ENCODE measurements at regions not wholly inside any gene's neighbourhood (a gene's known extent, or its start where the extent isn't known, plus 50 kb on each side); places are given as distances from the start of the nearest gene placed in this dataset.

DNA sequence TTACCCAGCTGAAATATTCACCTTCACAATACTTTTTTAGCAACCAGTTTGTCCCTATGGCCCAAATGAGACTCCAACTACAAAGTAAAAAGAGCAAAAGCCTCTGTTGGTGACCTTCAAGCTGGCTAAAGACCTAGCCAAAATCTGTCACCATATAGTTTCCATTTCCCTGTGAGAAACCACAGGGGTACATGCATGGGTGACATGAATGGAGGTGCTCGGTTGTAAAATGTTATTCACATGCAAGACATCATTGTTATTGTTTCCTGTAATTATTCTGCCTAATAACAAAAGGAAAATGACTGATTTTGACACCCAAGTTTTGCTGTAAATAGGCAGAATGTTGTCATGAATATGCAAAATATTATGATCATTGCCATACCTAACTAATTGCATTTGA lies 285.3 kb downstream of the ZNF608 start:
- H3K9ac ChIP-seq (ENCODE audit: low read depth in 1 of 2, low read length in 2 of 2): no peak overlapping the region

GRCh38 chr5:124460642-124461041 lies 285.8 kb downstream of the ZNF608 start:
- H3K4me3 ChIP-seq (ENCODE audit: low read length in 2 of 2): no peak overlapping the region
- no peaks in the 10 kb centered on the region for H3K36me3 ChIP-seq (ENCODE audit: control insufficient read depth in 2 of 2, insufficient read depth in 2 of 2, low read length in 2 of 2)
- no peaks in the 10 kb centered on the region for H3K27me3 ChIP-seq (ENCODE audit: control insufficient read depth in 2 of 2, insufficient read depth in 2 of 2, low read length in 2 of 2)
- no peaks in the 10 kb centered on the region for H3K9me3 ChIP-seq (ENCODE audit: control insufficient read depth in 2 of 2, low read length in 2 of 2)
- no peaks in the 10 kb centered on the region for H3K4me1 ChIP-seq (ENCODE audit: control insufficient read depth in 2 of 2, insufficient read depth in 2 of 2, low read length in 2 of 2)
- no peak overlapping the region for H3K9ac ChIP-seq (ENCODE audit: low read depth in 1 of 2, low read length in 2 of 2)
- no peak overlapping the region for H3K27ac ChIP-seq (ENCODE audit: low read depth in 2 of 2, low read length in 2 of 2)

More for the DNA sequence above, 285.3 kb downstream of the ZNF608 start:
- no peak overlapping the region for H3K27ac ChIP-seq (ENCODE audit: low read depth in 2 of 2, low read length in 2 of 2)
- no peaks in the 10 kb centered on the region for H3K9me3 ChIP-seq (ENCODE audit: control insufficient read depth in 2 of 2, low read length in 2 of 2)
- H3K4me3 ChIP-seq (ENCODE audit: low read length in 2 of 2): no peak overlapping the region
- no peaks in the 10 kb centered on the region for H3K27me3 ChIP-seq (ENCODE audit: control insufficient read depth in 2 of 2, insufficient read depth in 2 of 2, low read length in 2 of 2)
- no peaks in the 10 kb centered on the region for H3K4me1 ChIP-seq (ENCODE audit: control insufficient read depth in 2 of 2, insufficient read depth in 2 of 2, low read length in 2 of 2)
- H3K36me3 ChIP-seq (ENCODE audit: control insufficient read depth in 2 of 2, insufficient read depth in 2 of 2, low read length in 2 of 2): no peaks in the 10 kb centered on the region

GRCh38 chr5:124459984-124460383 lies 286.5 kb downstream of the ZNF608 start:
- H3K36me3 ChIP-seq (ENCODE audit: control insufficient read depth in 2 of 2, insufficient read depth in 2 of 2, low read length in 2 of 2): no peaks in the 10 kb centered on the region
- no peaks in the 10 kb centered on the region for H3K9me3 ChIP-seq (ENCODE audit: control insufficient read depth in 2 of 2, low read length in 2 of 2)
- no peak overlapping the region for H3K9ac ChIP-seq (ENCODE audit: low read depth in 1 of 2, low read length in 2 of 2)
- H3K4me1 ChIP-seq (ENCODE audit: control insufficient read depth in 2 of 2, insufficient read depth in 2 of 2, low read length in 2 of 2): no peaks in the 10 kb centered on the region
- no peak overlapping the region for H3K4me3 ChIP-seq (ENCODE audit: low read length in 2 of 2)
- H3K27me3 ChIP-seq (ENCODE audit: control insufficient read depth in 2 of 2, insufficient read depth in 2 of 2, low read length in 2 of 2): no peaks in the 10 kb centered on the region
- no peak overlapping the region for H3K27ac ChIP-seq (ENCODE audit: low read depth in 2 of 2, low read length in 2 of 2)

- Histone ChIP-seq H3K27ac (ENCODE audit: low read depth in 2 of 2, low read length in 2 of 2) (no peak overlapping the region), H3K36me3 (ENCODE audit: control insufficient read depth in 2 of 2, insufficient read depth in 2 of 2, low read length in 2 of 2) (no peaks in the 10 kb centered on the region), H3K9ac (ENCODE audit: low read depth in 1 of 2, low read length in 2 of 2) (no peak overlapping the region), H3K9me3 (ENCODE audit: control insufficient read depth in 2 of 2, low read length in 2 of 2) (no peaks in the 10 kb centered on the region), H3K4me1 (ENCODE audit: control insufficient read depth in 2 of 2, insufficient read depth in 2 of 2, low read length in 2 of 2) (no peaks in the 10 kb centered on the region), H3K27me3 (ENCODE audit: control insufficient read depth in 2 of 2, insufficient read depth in 2 of 2, low read length in 2 of 2) (no peaks in the 10 kb centered on the region), H3K4me3 (ENCODE audit: low read length in 2 of 2) (no peak overlapping the region)
Observed at GRCh38 chr5:124457901-124458300, 288.5 kb downstream of the ZNF608 start.

DNA sequence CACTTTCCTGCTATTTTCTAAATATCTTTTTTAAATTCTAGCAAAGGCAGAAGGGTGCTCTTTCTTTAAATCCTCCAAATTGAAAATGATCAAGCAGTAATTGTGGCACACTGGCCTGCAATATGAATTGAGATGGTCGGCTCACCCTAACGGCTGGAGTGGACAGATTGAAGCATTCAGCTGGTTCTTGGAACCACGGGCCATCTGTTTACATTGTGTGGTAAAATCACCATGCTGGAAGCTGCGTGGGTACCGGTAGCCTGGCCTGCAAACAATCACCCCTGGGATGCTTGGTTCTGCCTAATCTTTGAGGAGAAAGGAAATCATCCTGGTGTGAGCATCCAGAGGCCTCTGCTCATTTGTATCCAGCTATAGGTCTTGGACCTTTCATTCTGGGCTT lies 289.3 kb downstream of the ZNF608 start:
- Histone ChIP-seq H3K27me3 (ENCODE audit: control insufficient read depth in 2 of 2, insufficient read depth in 2 of 2, low read length in 2 of 2) (no peaks in the 10 kb centered on the region), H3K4me3 (ENCODE audit: low read length in 2 of 2) (no peak overlapping the region), H3K9ac (ENCODE audit: low read depth in 1 of 2, low read length in 2 of 2) (no peak overlapping the region), H3K36me3 (ENCODE audit: control insufficient read depth in 2 of 2, insufficient read depth in 2 of 2, low read length in 2 of 2) (no peaks in the 10 kb centered on the region), H3K4me1 (ENCODE audit: control insufficient read depth in 2 of 2, insufficient read depth in 2 of 2, low read length in 2 of 2) (no peaks in the 10 kb centered on the region), H3K9me3 (ENCODE audit: control insufficient read depth in 2 of 2, low read length in 2 of 2) (no peaks in the 10 kb centered on the region), H3K27ac (ENCODE audit: low read depth in 2 of 2, low read length in 2 of 2) (no peak overlapping the region)

DNA sequence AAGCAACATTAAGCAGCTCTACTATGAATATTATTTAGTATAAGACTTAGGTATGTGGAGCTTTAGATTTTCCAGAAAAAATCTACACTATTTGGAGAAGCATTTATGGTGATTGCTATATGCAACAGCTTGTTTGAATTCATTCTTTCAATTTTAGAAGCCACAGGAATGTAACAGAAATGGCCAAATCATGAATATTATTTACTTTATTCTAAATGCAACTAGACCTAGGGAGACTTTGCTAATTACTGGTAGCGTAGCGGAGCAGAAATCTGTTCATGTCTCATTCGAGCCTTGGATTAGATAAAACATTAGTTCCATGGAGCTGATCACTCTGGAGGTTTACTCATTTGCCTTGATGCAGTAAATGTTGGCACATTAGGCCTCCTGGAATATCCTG lies 290.2 kb downstream of the ZNF608 start:
- no peaks in the 10 kb centered on the region for H3K4me1 ChIP-seq (ENCODE audit: control insufficient read depth in 2 of 2, insufficient read depth in 2 of 2, low read length in 2 of 2)
- no peak overlapping the region for H3K4me3 ChIP-seq (ENCODE audit: low read length in 2 of 2)
- no peaks in the 10 kb centered on the region for H3K36me3 ChIP-seq (ENCODE audit: control insufficient read depth in 2 of 2, insufficient read depth in 2 of 2, low read length in 2 of 2)
- H3K9me3 ChIP-seq (ENCODE audit: control insufficient read depth in 2 of 2, low read length in 2 of 2): no peaks in the 10 kb centered on the region
- no peak overlapping the region for H3K27ac ChIP-seq (ENCODE audit: low read depth in 2 of 2, low read length in 2 of 2)
- no peaks in the 10 kb centered on the region for H3K27me3 ChIP-seq (ENCODE audit: control insufficient read depth in 2 of 2, insufficient read depth in 2 of 2, low read length in 2 of 2)
- no peak overlapping the region for H3K9ac ChIP-seq (ENCODE audit: low read depth in 1 of 2, low read length in 2 of 2)

DNA sequence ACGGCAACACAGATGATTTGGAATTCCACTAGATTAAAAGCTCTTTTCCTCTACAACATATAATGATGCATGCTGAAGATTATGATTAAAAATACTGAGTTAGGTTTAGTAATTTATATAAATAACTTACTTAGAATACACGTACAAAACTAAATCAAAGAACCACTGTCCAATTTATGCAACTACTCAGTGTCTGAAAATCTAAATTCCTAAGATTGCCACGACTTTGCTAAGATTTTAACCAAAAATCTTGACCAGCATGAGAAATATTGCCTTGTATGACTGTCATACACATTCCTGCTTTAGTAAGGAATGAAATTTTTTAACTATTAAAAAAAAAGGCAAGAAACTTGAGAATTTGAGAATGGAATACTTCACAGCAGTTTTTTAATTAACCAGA lies 292.4 kb downstream of the ZNF608 start:
- no peak overlapping the region for H3K27ac ChIP-seq (ENCODE audit: low read depth in 2 of 2, low read length in 2 of 2)
- no peaks in the 10 kb centered on the region for H3K27me3 ChIP-seq (ENCODE audit: control insufficient read depth in 2 of 2, insufficient read depth in 2 of 2, low read length in 2 of 2)
- no peak overlapping the region for H3K9ac ChIP-seq (ENCODE audit: low read depth in 1 of 2, low read length in 2 of 2)
- H3K9me3 ChIP-seq (ENCODE audit: control insufficient read depth in 2 of 2, low read length in 2 of 2): no peaks in the 10 kb centered on the region
- H3K4me1 ChIP-seq (ENCODE audit: control insufficient read depth in 2 of 2, insufficient read depth in 2 of 2, low read length in 2 of 2): no peaks in the 10 kb centered on the region
- H3K4me3 ChIP-seq (ENCODE audit: low read length in 2 of 2): no peak overlapping the region
- no peaks in the 10 kb centered on the region for H3K36me3 ChIP-seq (ENCODE audit: control insufficient read depth in 2 of 2, insufficient read depth in 2 of 2, low read length in 2 of 2)

GRCh38 chr5:124453221-124454051 lies 293.0 kb downstream of the ZNF608 start:
- H3K36me3 ChIP-seq (ENCODE audit: control insufficient read depth in 2 of 2, insufficient read depth in 2 of 2, low read length in 2 of 2): no peaks in the 10 kb centered on the region
- H3K4me1 ChIP-seq (ENCODE audit: control insufficient read depth in 2 of 2, insufficient read depth in 2 of 2, low read length in 2 of 2): no peaks in the 10 kb centered on the region
- H3K4me3 ChIP-seq (ENCODE audit: low read length in 2 of 2): no peak overlapping the region
- no peaks in the 10 kb centered on the region for H3K27me3 ChIP-seq (ENCODE audit: control insufficient read depth in 2 of 2, insufficient read depth in 2 of 2, low read length in 2 of 2)
- H3K9ac ChIP-seq (ENCODE audit: low read depth in 1 of 2, low read length in 2 of 2): no peak overlapping the region
- H3K9me3 ChIP-seq (ENCODE audit: control insufficient read depth in 2 of 2, low read length in 2 of 2): no peaks in the 10 kb centered on the region
- no peak overlapping the region for H3K27ac ChIP-seq (ENCODE audit: low read depth in 2 of 2, low read length in 2 of 2)

GRCh38 chr5:124452412-124452811 lies 294.0 kb downstream of the ZNF608 start:
- Histone ChIP-seq H3K9me3 (ENCODE audit: control insufficient read depth in 2 of 2, low read length in 2 of 2) (no peaks in the 10 kb centered on the region), H3K27ac (ENCODE audit: low read depth in 2 of 2, low read length in 2 of 2) (no peak overlapping the region), H3K4me1 (ENCODE audit: control insufficient read depth in 2 of 2, insufficient read depth in 2 of 2, low read length in 2 of 2) (no peaks in the 10 kb centered on the region), H3K27me3 (ENCODE audit: control insufficient read depth in 2 of 2, insufficient read depth in 2 of 2, low read length in 2 of 2) (no peaks in the 10 kb centered on the region), H3K4me3 (ENCODE audit: low read length in 2 of 2) (no peak overlapping the region), H3K9ac (ENCODE audit: low read depth in 1 of 2, low read length in 2 of 2) (no peak overlapping the region), H3K36me3 (ENCODE audit: control insufficient read depth in 2 of 2, insufficient read depth in 2 of 2, low read length in 2 of 2) (no peaks in the 10 kb centered on the region)

GRCh38 chr5:124451721-124452383 lies 294.6 kb downstream of the ZNF608 start:
- H3K9me3 ChIP-seq (ENCODE audit: control insufficient read depth in 2 of 2, low read length in 2 of 2): no peaks in the 10 kb centered on the region
- H3K9ac ChIP-seq (ENCODE audit: low read depth in 1 of 2, low read length in 2 of 2): no peak overlapping the region
- no peaks in the 10 kb centered on the region for H3K36me3 ChIP-seq (ENCODE audit: control insufficient read depth in 2 of 2, insufficient read depth in 2 of 2, low read length in 2 of 2)
- H3K27me3 ChIP-seq (ENCODE audit: control insufficient read depth in 2 of 2, insufficient read depth in 2 of 2, low read length in 2 of 2): no peaks in the 10 kb centered on the region
- H3K4me1 ChIP-seq (ENCODE audit: control insufficient read depth in 2 of 2, insufficient read depth in 2 of 2, low read length in 2 of 2): no peaks in the 10 kb centered on the region
- H3K4me3 ChIP-seq (ENCODE audit: low read length in 2 of 2): no peak overlapping the region
- no peak overlapping the region for H3K27ac ChIP-seq (ENCODE audit: low read depth in 2 of 2, low read length in 2 of 2)

Measured in mucosa of rectum (tissue), 2 donors.